ENCODE measurements at regions not wholly inside any gene's neighbourhood (a gene's known extent, or its start where the extent isn't known, plus 50 kb on each side); places are given as distances from the start of the nearest gene placed in this dataset.

GRCh38 chr2:40642237-40642636 lies 190.3 kb upstream of the SLC8A1 start:
- DNase-seq (ENCODE audit: low read depth), result no peak
- TF ChIP-seq, protein P1, sequence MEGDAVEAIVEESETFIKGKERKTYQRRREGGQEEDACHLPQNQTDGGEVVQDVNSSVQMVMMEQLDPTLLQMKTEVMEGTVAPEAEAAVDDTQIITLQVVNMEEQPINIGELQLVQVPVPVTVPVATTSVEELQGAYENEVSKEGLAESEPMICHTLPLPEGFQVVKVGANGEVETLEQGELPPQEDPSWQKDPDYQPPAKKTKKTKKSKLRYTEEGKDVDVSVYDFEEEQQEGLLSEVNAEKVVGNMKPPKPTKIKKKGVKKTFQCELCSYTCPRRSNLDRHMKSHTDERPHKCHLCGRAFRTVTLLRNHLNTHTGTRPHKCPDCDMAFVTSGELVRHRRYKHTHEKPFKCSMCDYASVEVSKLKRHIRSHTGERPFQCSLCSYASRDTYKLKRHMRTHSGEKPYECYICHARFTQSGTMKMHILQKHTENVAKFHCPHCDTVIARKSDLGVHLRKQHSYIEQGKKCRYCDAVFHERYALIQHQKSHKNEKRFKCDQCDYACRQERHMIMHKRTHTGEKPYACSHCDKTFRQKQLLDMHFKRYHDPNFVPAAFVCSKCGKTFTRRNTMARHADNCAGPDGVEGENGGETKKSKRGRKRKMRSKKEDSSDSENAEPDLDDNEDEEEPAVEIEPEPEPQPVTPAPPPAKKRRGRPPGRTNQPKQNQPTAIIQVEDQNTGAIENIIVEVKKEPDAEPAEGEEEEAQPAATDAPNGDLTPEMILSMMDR (IDR thresholded peaks at IDR 0.05; ENCODE audit: insufficient read depth, low read depth, low read length, missing control alignments), result no peak
- no peak overlapping the region for H3K4me3 ChIP-seq (ENCODE audit: low read length)

- DNase-seq (ENCODE audit: low read depth), result no peak
- no peak overlapping the region for H3K4me3 ChIP-seq (ENCODE audit: low read length)
- TF ChIP-seq, protein P1 (IDR thresholded peaks at IDR 0.05; ENCODE audit: insufficient read depth, low read depth, low read length, missing control alignments), result no peak
Measured at GRCh38 chr2:40642726-40643125, 190.8 kb upstream of the SLC8A1 start.

DNA sequence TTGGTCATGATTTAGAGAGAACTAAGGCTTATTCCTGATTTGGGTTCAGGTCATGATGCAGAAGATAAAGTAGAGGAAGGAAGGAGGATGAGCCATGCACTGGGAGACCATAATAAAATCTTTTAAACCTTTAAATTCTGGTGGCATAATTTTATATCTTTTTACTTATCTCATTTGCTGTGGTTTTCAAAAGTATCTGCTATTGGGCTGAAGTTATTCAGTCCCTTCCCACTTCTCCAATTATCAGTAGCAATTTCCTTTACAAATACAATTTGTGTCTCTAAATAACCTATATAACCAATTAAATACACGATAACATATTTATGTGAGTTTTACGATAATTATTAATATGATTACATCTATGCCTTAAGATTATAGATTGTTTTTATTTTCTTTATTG lies 194.8 kb upstream of the SLC8A1 start:
- no peak overlapping the region for H3K4me3 ChIP-seq (ENCODE audit: low read length)
- DNase-seq (ENCODE audit: low read depth), result no peak
- TF ChIP-seq, protein P1 (IDR thresholded peaks at IDR 0.05; ENCODE audit: insufficient read depth, low read depth, low read length, missing control alignments), result no peak

DNA sequence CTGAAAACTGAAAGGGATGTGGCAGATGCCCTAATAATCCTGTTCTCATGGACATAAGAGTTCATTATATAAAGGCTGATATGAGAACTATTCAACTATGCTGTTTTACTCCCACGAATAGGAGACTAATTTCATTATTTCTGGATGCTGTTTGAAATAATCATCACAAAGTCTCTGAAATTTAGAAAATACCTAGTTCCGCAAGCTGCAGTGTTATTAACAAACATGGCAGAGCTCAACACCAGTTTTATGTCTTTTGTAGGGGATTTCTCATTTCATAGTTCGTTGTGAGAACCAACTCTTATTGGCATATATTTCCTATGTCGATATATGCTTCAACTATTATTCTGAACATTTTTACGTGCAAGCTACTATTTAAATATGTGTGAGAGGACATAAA lies 200.3 kb upstream of the SLC8A1 start:
- DNase-seq (ENCODE audit: low read depth), result no peak
- TF ChIP-seq, protein P1 (IDR thresholded peaks at IDR 0.05; ENCODE audit: insufficient read depth, low read depth, low read length, missing control alignments), result no peak
- H3K4me3 ChIP-seq (ENCODE audit: low read length), result no peak overlapping the region

- H3K4me3 ChIP-seq (ENCODE audit: low read length), result no peak overlapping the region
- DNase-seq (ENCODE audit: low read depth), result peak; percentile 54
- TF ChIP-seq, protein P1 (IDR thresholded peaks at IDR 0.05; ENCODE audit: insufficient read depth, low read depth, low read length, missing control alignments), result no peak
Measured at GRCh38 chr2:40653829-40654228, 201.9 kb upstream of the SLC8A1 start.

DNA sequence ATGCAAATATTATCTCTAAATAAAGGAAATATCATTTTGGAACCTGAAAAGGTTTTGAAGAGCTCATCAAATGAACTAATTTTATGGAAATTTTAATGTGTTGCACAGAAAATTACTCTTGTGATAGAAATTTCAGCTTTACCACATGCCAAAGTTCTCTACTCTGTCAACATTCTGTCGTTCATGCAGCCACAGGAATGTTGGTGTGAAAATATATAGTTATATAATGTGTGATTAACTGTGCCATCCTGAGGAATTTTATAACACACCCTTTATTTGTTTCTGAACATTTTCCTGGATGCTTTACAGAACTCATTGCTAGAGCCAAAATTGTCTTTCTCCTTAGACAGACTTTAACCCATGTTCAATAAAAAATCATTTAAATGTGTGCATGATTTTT lies 202.5 kb upstream of the SLC8A1 start:
- TF ChIP-seq, protein P1 (IDR thresholded peaks at IDR 0.05; ENCODE audit: insufficient read depth, low read depth, low read length, missing control alignments), result no peak
- H3K4me3 ChIP-seq (ENCODE audit: low read length), result no peak overlapping the region

GRCh38 chr2:40658941-40659340 lies 207.1 kb upstream of the SLC8A1 start:
- DNase-seq (ENCODE audit: low read depth), result peak; percentile 40
- no peak overlapping the region for H3K4me3 ChIP-seq (ENCODE audit: low read length)
- TF ChIP-seq, protein P1 (IDR thresholded peaks at IDR 0.05; ENCODE audit: insufficient read depth, low read depth, low read length, missing control alignments), result no peak

More for the DNA sequence above, 202.5 kb upstream of the SLC8A1 start:
- no peak for DNase-seq (ENCODE audit: low read depth)
